MM.1S (cell line): ENCODE measurements at regions not wholly inside any gene's neighbourhood (a gene's known extent, or its start where the extent isn't known, plus 50 kb on each side); places are given as distances from the start of the nearest gene placed in this dataset.

Experiments
- DNase-seq: peaks from one replicate; pipeline ENCODE4 v3.0.0-alpha.2; 2015
- H2AFZ ChIP-seq: fragments of 300-600 bp; sonication (generic); 2 replicates; pipeline ENCODE4 v1.6.0; 2016; ENCODE audit warnings: antibody characterized with exemption, low read length
- H3F3A ChIP-seq: fragments of 300-600 bp; sonication (generic); 2 replicates; pipeline ENCODE4 v1.6.1; 2016; ENCODE audit warnings: mild to moderate bottlenecking, antibody characterized with exemption, low read length, moderate library complexity, mixed read lengths; ENCODE audit not compliant: insufficient read depth
- H3K27ac ChIP-seq: fragments of 300-600 bp; sonication (generic); 2 replicates; pipeline ENCODE4 v1.5.1; 2016; ENCODE audit warnings: mild to moderate bottlenecking, low read length
- H3K27me3 ChIP-seq: fragments of 300-600 bp; sonication (generic); replicated peaks from 2 replicates; pipeline ENCODE4 v1.6.0; 2016; ENCODE audit warnings: low read length; ENCODE audit not compliant: insufficient read depth
- H3K36me3 ChIP-seq: fragments of 300-600 bp; sonication (generic); replicated peaks from 2 replicates; pipeline ENCODE4 v1.6.1; 2016; ENCODE audit warnings: mild to moderate bottlenecking, low read length, mixed read lengths; ENCODE audit not compliant: insufficient read depth
- H3K4me1 ChIP-seq: fragments of 300-600 bp; sonication (generic); 2 replicates; pipeline ENCODE4 v1.6.1; 2016; ENCODE audit warnings: low read length, mixed read lengths
- H3K4me2 ChIP-seq: fragments of 300-600 bp; sonication (generic); 2 replicates; pipeline ENCODE4 v1.6.0; 2016; ENCODE audit warnings: low read depth, low read length
- H3K4me3 ChIP-seq: fragments of 300-600 bp; sonication (generic); 2 replicates; pipeline ENCODE4 v1.5.1; 2016; ENCODE audit warnings: low read length, mixed read lengths
- H3K79me2 ChIP-seq: fragments of 300-600 bp; sonication (generic); 2 replicates; pipeline ENCODE4 v1.6.1; 2016; ENCODE audit warnings: mixed run types, low read length, mixed read lengths
- H3K9ac ChIP-seq: fragments of 300-600 bp; sonication (generic); 2 replicates; pipeline ENCODE4 v1.6.1; 2016; ENCODE audit warnings: low read length, mixed read lengths
- H3K9me2 ChIP-seq: fragments of 300-600 bp; sonication (generic); replicated peaks from 2 replicates; pipeline ENCODE4 v1.6.1; 2016; ENCODE audit warnings: mild to moderate bottlenecking, low read length, mixed read lengths; ENCODE audit not compliant: insufficient read depth
- H3K9me3 ChIP-seq: fragments of 300-600 bp; sonication (generic); replicated peaks from 2 replicates; pipeline ENCODE4 v1.6.1; 2016; ENCODE audit warnings: mild to moderate bottlenecking, low read length, mixed read lengths; ENCODE audit not compliant: insufficient read depth
- H4K20me1 ChIP-seq: fragments of 300-600 bp; sonication (generic); 2 replicates; pipeline ENCODE4 v1.6.1; 2016; ENCODE audit warnings: mild to moderate bottlenecking, low read length, moderate library complexity, mixed read lengths; ENCODE audit not compliant: insufficient read depth
- EZH2 ChIP-seq: fragments of 300-600 bp; sonication (generic); optimal IDR thresholded peaks from 2 replicates; pipeline ENCODE3; 2017; ENCODE audit warnings: low read depth, mild to moderate bottlenecking, antibody characterized with exemption, low read length, mixed read lengths
- EZH2phosphoT487 ChIP-seq: fragments of 300-600 bp; sonication (generic); IDR thresholded peaks from 2 replicates; pipeline ENCODE4 v1.6.1; 2018; ENCODE audit warnings: antibody characterized with exemption, low read length
- TF ChIP-seq, protein P1 (sequence below): fragments of 300-600 bp; sonication (generic); IDR thresholded peaks from 2 replicates; pipeline ENCODE4 v1.5.1; 2016; ENCODE audit warnings: antibody characterized with exemption, low read length, mixed read lengths

DNA sequence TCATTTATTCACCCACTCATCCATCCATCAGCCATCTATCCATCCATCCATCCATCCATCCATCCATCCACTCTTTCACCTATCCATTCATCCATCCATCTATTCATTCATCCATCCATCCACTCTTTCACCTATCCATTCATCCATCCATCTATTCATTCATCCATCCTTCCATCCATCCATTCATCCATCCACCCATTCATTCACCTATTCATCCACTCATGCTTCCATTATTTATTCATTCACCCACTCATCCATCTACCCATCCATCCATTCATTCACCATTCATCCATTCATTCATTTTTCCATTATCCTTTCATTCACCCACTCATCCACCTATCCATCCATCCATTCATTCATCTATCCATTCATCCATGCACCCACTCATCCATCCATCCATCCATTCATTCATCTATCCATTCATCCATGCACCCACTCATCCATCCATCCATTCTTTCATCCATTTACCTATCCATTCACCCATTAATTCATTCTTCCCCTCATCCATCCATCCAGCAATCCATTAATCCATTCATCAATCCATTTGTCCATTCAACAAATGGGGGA is 360.9 kb downstream of the ADGRD1 start:
- H3K9me2 ChIP-seq = no peaks in the 10 kb centered on the region
- no peaks in the 10 kb centered on the region for H3K9me3 ChIP-seq
- TF ChIP-seq EZH2phosphoT487 (no peak), EZH2 (no peak)
- TF ChIP-seq, protein P1, sequence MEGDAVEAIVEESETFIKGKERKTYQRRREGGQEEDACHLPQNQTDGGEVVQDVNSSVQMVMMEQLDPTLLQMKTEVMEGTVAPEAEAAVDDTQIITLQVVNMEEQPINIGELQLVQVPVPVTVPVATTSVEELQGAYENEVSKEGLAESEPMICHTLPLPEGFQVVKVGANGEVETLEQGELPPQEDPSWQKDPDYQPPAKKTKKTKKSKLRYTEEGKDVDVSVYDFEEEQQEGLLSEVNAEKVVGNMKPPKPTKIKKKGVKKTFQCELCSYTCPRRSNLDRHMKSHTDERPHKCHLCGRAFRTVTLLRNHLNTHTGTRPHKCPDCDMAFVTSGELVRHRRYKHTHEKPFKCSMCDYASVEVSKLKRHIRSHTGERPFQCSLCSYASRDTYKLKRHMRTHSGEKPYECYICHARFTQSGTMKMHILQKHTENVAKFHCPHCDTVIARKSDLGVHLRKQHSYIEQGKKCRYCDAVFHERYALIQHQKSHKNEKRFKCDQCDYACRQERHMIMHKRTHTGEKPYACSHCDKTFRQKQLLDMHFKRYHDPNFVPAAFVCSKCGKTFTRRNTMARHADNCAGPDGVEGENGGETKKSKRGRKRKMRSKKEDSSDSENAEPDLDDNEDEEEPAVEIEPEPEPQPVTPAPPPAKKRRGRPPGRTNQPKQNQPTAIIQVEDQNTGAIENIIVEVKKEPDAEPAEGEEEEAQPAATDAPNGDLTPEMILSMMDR = no peak
- no peaks in the 10 kb centered on the region for H4K20me1 ChIP-seq
- H3K36me3 ChIP-seq = no peaks in the 10 kb centered on the region
- H3F3A ChIP-seq = no peaks in the 10 kb centered on the region
- H2AFZ ChIP-seq = no peak overlapping the region
- no peaks in the 10 kb centered on the region for H3K79me2 ChIP-seq
- H3K4me1 ChIP-seq = no peaks in the 10 kb centered on the region
- H3K4me3 ChIP-seq = no peak overlapping the region
- no peak overlapping the region for H3K9ac ChIP-seq
- H3K27me3 ChIP-seq = no peaks in the 10 kb centered on the region; the same call in 1 of the 2 replicates
- DNase-seq = no peak
- H3K4me2 ChIP-seq = no peak overlapping the region
- H3K27ac ChIP-seq = no peak overlapping the region

DNA sequence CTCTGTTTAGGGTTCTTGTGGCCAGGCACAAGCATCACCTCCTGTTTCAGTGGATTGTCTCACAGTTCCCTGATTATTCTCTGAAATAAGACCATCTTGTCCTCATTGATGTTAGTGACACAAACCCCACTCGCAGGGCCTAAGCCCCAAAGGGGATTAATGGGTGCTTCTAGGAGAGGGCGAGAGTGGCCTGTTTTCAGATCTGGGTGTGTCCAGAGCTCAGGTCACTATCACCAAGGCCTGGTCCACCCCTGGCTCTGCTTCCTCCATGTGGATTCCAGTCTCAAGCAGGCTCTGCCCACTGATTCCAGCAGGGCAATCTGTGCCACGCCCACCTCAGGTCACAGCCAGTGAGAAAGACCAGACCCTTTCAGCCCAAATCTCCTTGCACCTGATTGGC is 361.9 kb downstream of the ADGRD1 start:
- no peak for DNase-seq
- Histone ChIP-seq H3K4me2 (no peak overlapping the region), H3K4me3 (no peak overlapping the region), H3K27ac (no peak overlapping the region), H3K9me3 (no peaks in the 10 kb centered on the region), H3K9me2 (no peaks in the 10 kb centered on the region), H4K20me1 (no peaks in the 10 kb centered on the region), H3K4me1 (no peaks in the 10 kb centered on the region), H3K79me2 (no peaks in the 10 kb centered on the region), H3K36me3 (no peaks in the 10 kb centered on the region), H3F3A (no peaks in the 10 kb centered on the region), H2AFZ (no peak overlapping the region), H3K27me3 (no peaks in the 10 kb centered on the region; the same call in 1 of the 2 replicates), H3K9ac (no peak overlapping the region)
- TF ChIP-seq EZH2 (no peak), EZH2phosphoT487 (no peak)
- TF ChIP-seq, protein P1 = no peak

DNA sequence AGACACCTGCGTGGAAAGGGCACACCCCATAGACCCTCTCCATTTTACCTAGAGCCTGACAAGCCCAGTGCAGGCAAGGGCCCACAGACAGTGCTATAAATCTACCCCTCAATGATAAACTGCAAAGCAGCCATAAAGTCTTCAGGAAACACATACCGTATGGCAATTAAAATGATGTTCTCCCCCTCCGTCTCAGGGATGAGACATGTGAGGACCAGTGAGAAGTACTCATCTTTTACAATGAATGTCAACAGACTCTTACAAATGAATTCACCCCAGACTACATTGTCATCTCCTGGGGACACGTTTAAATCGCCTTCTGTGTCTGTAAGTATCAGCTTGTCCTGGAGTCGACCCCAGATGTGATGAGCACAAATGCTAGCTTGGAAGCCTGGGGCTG is 362.7 kb downstream of the ADGRD1 start:
- TF ChIP-seq, protein P1 = no peak
- no peak for TF ChIP-seq EZH2phosphoT487
- TF ChIP-seq EZH2 = no peak
- Histone ChIP-seq H3K9ac (no peak overlapping the region), H3K9me3 (no peaks in the 10 kb centered on the region), H3K9me2 (no peaks in the 10 kb centered on the region), H3K36me3 (no peaks in the 10 kb centered on the region), H3K4me1 (no peaks in the 10 kb centered on the region), H2AFZ (no peak overlapping the region), H3K4me2 (no peak overlapping the region), H3K27me3 (no peaks in the 10 kb centered on the region; the same call in 1 of the 2 replicates), H3K4me3 (no peak overlapping the region), H4K20me1 (no peaks in the 10 kb centered on the region), H3K27ac (no peak overlapping the region), H3F3A (no peaks in the 10 kb centered on the region), H3K79me2 (no peaks in the 10 kb centered on the region)
- DNase-seq = no peak
